ENCODE measurements at regions not wholly inside any gene's neighbourhood (a gene's known extent, or its start where the extent isn't known, plus 50 kb on each side); places are given as distances from the start of the nearest gene placed in this dataset.

DNA sequence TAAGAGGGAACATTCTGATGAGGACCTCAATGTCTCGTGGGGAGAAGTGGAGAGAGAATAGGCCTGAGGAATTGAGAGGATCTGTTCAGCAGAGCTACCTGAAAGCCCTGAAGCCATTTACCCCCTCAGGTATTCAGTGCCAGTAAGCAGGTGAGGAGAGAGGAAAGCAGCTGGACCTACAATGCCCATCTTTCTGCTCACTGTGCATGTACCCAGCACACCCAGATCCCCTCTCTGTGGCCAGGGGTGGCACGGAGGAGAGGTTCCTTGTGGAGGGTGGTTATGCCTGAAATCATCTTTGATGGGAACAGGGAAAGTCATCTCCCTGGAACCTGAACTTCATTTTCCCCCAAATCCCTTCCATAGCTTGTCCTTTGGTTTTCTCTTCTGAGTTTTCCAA is 277.8 kb upstream of the B3GAT1 start:
- POLR2A ChIA-PET, result no interaction called here
- ATAC-seq (ENCODE audit: low read depth) (no peak), DNase-seq (no peak)
- H4K20me1 ChIP-seq (ENCODE audit: control insufficient read depth, insufficient read depth, low read length, poor library complexity, severe bottlenecking), result no peaks in the 10 kb centered on the region
- intact Hi-C loops (cut with micrococcal nuclease), result no loop called here
- Mint-ChIP-seq H3K27me3 (peaks cover 14% of the 10 kb centered on the region), H3K9me3 (ENCODE audit: insufficient read depth) (no peaks in the 10 kb centered on the region), H3K4me1 (no peaks in the 10 kb centered on the region), H3K4me3 (no peak overlapping the region), H3K27ac (no peak overlapping the region)
- H3K9ac ChIP-seq (ENCODE audit: low read length), result no peak overlapping the region
- no peak overlapping the region for H3K4me3 ChIP-seq (ENCODE audit: control extremely low read depth in 1 of 5, extremely low read depth in 1 of 5, insufficient read depth in 1 of 5, low read depth in 2 of 5, low read length in 4 of 5)
- no peaks in the 10 kb centered on the region for H3K9me3 ChIP-seq (ENCODE audit: control extremely low read depth in 1 of 3, control insufficient read depth in 2 of 3, insufficient read depth in 1 of 3, low read length in 2 of 3)
- no peak overlapping the region for H2AFZ ChIP-seq (ENCODE audit: insufficient read depth, low read depth, low read length, poor library complexity, severe bottlenecking)
- no peak overlapping the region for H3K4me2 ChIP-seq (replicated peaks; ENCODE audit: low read depth, low read length, poor library complexity, severe bottlenecking)
- no peaks in the 10 kb centered on the region for H3K79me2 ChIP-seq (ENCODE audit: control insufficient read depth, insufficient read depth, low read length)
- WGBS (ENCODE audit: insufficient coverage), result no CpG with 5 or more reads among the region's 2 CpGs
- H3K27ac ChIP-seq (ENCODE audit: low read length in 2 of 2), result no peak overlapping the region
- no peak for TF ChIP-seq EZH2 (IDR thresholded peaks at IDR 0.05; ENCODE audit: borderline replicate concordance, insufficient read depth, low read depth, low read length, poor library complexity, severe bottlenecking)
- TF ChIP-seq CTCF (IDR thresholded peaks at IDR 0.05), result no peak
- CTCF ChIA-PET, result no interaction called here
- H3K27me3 ChIP-seq (replicated peaks in 1 of 4; ENCODE audit: control extremely low read depth in 1 of 4, control insufficient read depth in 3 of 4, insufficient read depth in 4 of 4, low read length in 3 of 4), result peaks cover 0 to 2% (median 0%) of the 10 kb centered on the region in 4 experiments
- no peaks in the 10 kb centered on the region for H3K4me1 ChIP-seq (ENCODE audit: control insufficient read depth in 2 of 2, insufficient read depth in 2 of 2, low read length in 2 of 2)
- H3K36me3 ChIP-seq (replicated peaks in 1 of 2; ENCODE audit: control extremely low read depth in 1 of 2, control insufficient read depth in 1 of 2, extremely low read depth in 1 of 2, insufficient read depth in 2 of 2, low read length in 1 of 2), result no peaks in the 10 kb centered on the region

DNA sequence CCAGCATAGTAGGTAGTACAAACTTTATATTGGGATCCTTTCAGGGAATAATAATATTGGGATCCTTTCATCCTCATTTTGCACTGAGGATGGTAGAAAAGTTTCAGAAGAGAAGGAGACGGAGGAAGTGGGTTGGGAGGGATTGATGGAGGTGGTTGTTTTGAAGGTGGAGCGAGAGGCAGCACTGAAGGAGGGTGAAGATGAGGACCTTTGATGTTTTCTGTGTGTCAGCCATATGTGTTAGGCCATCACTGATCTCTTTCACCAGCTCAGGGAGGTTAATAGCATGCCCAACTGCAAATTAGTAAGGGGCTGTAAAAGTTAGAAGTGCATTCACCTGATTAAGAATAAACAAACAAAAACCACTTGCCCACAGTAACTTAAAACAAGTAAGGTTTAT is 275.5 kb upstream of the B3GAT1 start:
- no peak for DNase-seq
- POLR2A ChIA-PET, result no interaction called here
- 70% methylated on average over 2 of the region's 2 CpGs for WGBS (ENCODE audit: insufficient coverage)
- Mint-ChIP-seq H3K9me3 (ENCODE audit: insufficient read depth) (no peaks in the 10 kb centered on the region), H3K4me3 (no peak overlapping the region), H3K4me1 (no peaks in the 10 kb centered on the region), H3K27ac (no peak overlapping the region), H3K27me3 (peaks cover 19% of the 10 kb centered on the region)
- Histone ChIP-seq H4K20me1 (ENCODE audit: control insufficient read depth, insufficient read depth, low read length, poor library complexity, severe bottlenecking) (no peaks in the 10 kb centered on the region), H3K4me1 (ENCODE audit: control insufficient read depth in 2 of 2, insufficient read depth in 2 of 2, low read length in 2 of 2) (no peaks in the 10 kb centered on the region), H2AFZ (ENCODE audit: insufficient read depth, low read depth, low read length, poor library complexity, severe bottlenecking) (no peak overlapping the region), H3K9me3 (ENCODE audit: control extremely low read depth in 1 of 3, control insufficient read depth in 2 of 3, insufficient read depth in 1 of 3, low read length in 2 of 3) (no peaks in the 10 kb centered on the region), H3K79me2 (ENCODE audit: control insufficient read depth, insufficient read depth, low read length) (no peaks in the 10 kb centered on the region), H3K9ac (ENCODE audit: low read length) (no peak overlapping the region), H3K4me2 (replicated peaks; ENCODE audit: low read depth, low read length, poor library complexity, severe bottlenecking) (no peak overlapping the region), H3K27me3 (replicated peaks in 1 of 4; ENCODE audit: control extremely low read depth in 1 of 4, control insufficient read depth in 3 of 4, insufficient read depth in 4 of 4, low read length in 3 of 4) (peaks cover 0 to 2% (median 0%) of the 10 kb centered on the region in 4 experiments), H3K27ac (ENCODE audit: low read length in 2 of 2) (no peak overlapping the region), H3K4me3 (ENCODE audit: control extremely low read depth in 1 of 5, extremely low read depth in 1 of 5, insufficient read depth in 1 of 5, low read depth in 2 of 5, low read length in 4 of 5) (no peak overlapping the region), H3K36me3 (replicated peaks in 1 of 2; ENCODE audit: control extremely low read depth in 1 of 2, control insufficient read depth in 1 of 2, extremely low read depth in 1 of 2, insufficient read depth in 2 of 2, low read length in 1 of 2) (no peaks in the 10 kb centered on the region)
- TF ChIP-seq CTCF (IDR thresholded peaks at IDR 0.05) (no peak), EZH2 (IDR thresholded peaks at IDR 0.05; ENCODE audit: borderline replicate concordance, insufficient read depth, low read depth, low read length, poor library complexity, severe bottlenecking) (no peak)
- ATAC-seq (ENCODE audit: low read depth), result no peak
- CTCF ChIA-PET, result no interaction called here
- intact Hi-C loops (cut with micrococcal nuclease), result no loop called here
